ENCODE measurements at regions not wholly inside any gene's neighbourhood (a gene's known extent, or its start where the extent isn't known, plus 50 kb on each side); places are given as distances from the start of the nearest gene placed in this dataset.

DNA sequence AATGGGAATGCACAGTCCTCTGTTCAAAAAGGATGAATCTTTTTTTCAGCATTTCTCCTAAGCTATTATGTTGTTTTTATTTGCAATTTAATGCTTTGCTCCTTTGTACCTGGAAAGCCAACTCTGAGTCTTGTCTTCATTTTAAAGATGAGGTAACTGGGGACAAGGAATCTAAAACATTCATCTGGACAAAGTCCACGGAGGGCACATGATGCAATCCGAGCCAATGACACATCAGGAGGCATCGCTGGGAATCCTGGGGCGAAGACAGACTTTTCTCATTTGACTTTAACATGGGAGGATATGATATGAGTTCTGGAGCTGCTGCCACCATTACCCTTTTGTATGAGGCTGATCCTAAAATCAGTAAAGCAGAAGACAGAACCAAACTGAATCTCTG, 116.5 kb upstream of the REG3G start:
- Mint-ChIP-seq H3K4me1 (no peaks in the 10 kb centered on the region), H3K27me3 (no peaks in the 10 kb centered on the region), H3K9me3 (no peaks in the 10 kb centered on the region), H3K36me3 (ENCODE audit: low read depth) (no peaks in the 10 kb centered on the region), H3K4me3 (no peak overlapping the region), H3K27ac (no peak overlapping the region)
- POLR2A ChIA-PET: no interaction called here
- CTCF ChIA-PET: no interaction called here
- no peak for DNase-seq

DNA sequence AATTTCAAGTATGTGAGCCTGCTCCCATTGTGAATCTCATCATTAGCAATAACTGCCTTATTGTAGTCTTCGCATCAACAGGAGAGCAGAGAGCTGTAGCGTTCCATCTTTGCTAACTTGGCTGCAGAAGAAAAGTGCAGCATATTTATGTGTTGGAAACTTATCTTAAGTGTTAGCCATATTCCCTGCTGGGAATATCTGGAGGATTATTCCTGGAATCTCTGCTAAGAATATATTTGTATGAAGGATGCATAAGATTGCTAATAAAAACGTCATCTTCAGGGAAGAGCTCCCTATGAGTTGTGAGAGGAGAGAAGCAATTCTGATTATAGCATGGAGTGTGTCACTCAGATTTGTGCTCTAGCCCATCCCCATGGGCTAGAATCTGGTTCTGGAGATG, 115.1 kb upstream of the REG3G start:
- H3K36me3 Mint-ChIP-seq (ENCODE audit: low read depth): no peaks in the 10 kb centered on the region
- CTCF ChIA-PET: no interaction called here

GRCh38 chr2:78913257-78913656, 112.2 kb upstream of the REG3G start:
- ChIA-PET CTCF (no interaction called here), POLR2A (no interaction called here)
- H3K9me3 Mint-ChIP-seq: no peaks in the 10 kb centered on the region
- H3K27ac Mint-ChIP-seq: no peak overlapping the region
- H3K4me1 Mint-ChIP-seq: no peaks in the 10 kb centered on the region
- H3K36me3 Mint-ChIP-seq (ENCODE audit: low read depth): no peaks in the 10 kb centered on the region
- no peaks in the 10 kb centered on the region for H3K27me3 Mint-ChIP-seq
- no peak for DNase-seq
- no peak overlapping the region for H3K4me3 Mint-ChIP-seq

More for the DNA sequence above, 115.1 kb upstream of the REG3G start:
- H3K27ac Mint-ChIP-seq: no peak overlapping the region
- H3K4me3 Mint-ChIP-seq: no peak overlapping the region
- H3K9me3 Mint-ChIP-seq: no peaks in the 10 kb centered on the region
- no peaks in the 10 kb centered on the region for H3K27me3 Mint-ChIP-seq
- no peak for DNase-seq
- POLR2A ChIA-PET: no interaction called here
- H3K4me1 Mint-ChIP-seq: no peaks in the 10 kb centered on the region

DNA sequence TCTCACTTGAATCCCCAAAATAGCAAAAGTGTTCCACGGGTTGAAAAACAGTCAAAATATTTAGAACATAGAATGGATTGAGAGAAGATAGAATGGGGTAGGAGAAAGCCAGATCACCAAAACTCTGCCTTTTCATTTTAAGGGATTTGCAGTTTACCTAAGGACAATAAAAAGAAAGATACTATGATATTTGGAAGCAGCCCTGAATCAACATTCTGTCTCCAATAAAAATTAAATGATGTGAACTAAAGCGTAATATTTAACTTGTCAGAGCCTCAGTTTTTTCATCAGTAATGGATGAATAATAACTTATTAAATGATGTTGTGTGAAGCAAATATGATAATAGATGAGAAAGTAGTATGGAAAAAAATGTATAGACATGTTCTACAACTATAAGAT, 100.2 kb upstream of the REG3G start:
- H3K27ac Mint-ChIP-seq: no peak overlapping the region
- ChIA-PET CTCF (no interaction called here), POLR2A (no interaction called here)
- DNase-seq: no peak
- H3K27me3 Mint-ChIP-seq: no peaks in the 10 kb centered on the region
- peaks cover 5% of the 10 kb centered on the region for H3K9me3 Mint-ChIP-seq
- H3K4me3 Mint-ChIP-seq: no peak overlapping the region
- no peaks in the 10 kb centered on the region for H3K4me1 Mint-ChIP-seq
- no peaks in the 10 kb centered on the region for H3K36me3 Mint-ChIP-seq (ENCODE audit: low read depth)

DNA sequence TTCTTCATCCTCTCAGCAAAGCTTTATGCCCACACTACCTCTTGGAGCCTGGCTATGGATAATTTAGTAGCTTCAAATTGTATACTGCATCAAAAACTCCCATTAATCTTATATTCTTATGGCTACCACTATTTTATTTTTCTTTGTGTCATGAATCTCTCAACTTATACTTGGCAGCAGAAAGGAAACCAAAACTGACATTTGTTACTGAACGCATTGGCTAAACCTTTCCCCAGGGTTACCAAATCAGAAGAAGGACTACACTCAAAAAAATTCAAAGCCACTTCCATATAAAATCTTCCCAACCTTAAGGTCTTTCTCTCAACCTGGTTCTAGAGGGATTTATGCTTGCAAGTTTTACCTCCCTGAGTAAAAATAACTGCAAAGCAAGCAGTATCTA, 97.0 kb upstream of the REG3G start:
- Mint-ChIP-seq H3K27ac (no peak overlapping the region), H3K9me3 (peaks cover 8% of the 10 kb centered on the region), H3K36me3 (ENCODE audit: low read depth) (no peaks in the 10 kb centered on the region), H3K4me3 (no peak overlapping the region), H3K27me3 (no peaks in the 10 kb centered on the region), H3K4me1 (no peaks in the 10 kb centered on the region)
- ChIA-PET CTCF (no interaction called here), POLR2A (no interaction called here)
- DNase-seq: no peak

GRCh38 chr2:78940998-78941397, 84.5 kb upstream of the REG3G start:
- ChIA-PET POLR2A (no interaction called here), CTCF (no interaction called here)
- no peak for DNase-seq
- no peak overlapping the region for H3K27ac Mint-ChIP-seq
- no peaks in the 10 kb centered on the region for H3K36me3 Mint-ChIP-seq (ENCODE audit: low read depth)
- H3K4me1 Mint-ChIP-seq: no peaks in the 10 kb centered on the region
- H3K27me3 Mint-ChIP-seq: no peaks in the 10 kb centered on the region
- no peak overlapping the region for H3K4me3 Mint-ChIP-seq
- peaks cover 3% of the 10 kb centered on the region for H3K9me3 Mint-ChIP-seq

DNA sequence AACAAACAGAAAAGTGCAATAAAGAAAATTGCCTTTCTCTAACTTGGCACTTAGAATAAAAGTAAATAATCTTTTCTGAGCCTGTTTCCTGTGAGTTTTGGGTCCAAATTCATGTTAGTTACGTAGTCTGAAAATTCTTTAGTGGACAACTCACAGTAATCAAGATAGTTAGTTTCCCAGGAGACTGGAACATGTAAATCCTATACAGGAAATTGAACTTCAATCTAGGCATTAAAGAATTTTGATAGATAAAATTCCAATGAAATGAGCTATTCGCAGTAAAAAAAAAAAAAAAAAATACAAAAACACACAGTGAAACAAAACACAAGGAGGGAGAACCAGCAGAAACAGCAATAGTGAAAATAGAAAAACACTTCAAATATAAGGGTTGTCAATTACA, 83.8 kb upstream of the REG3G start:
- no peak overlapping the region for H3K4me3 Mint-ChIP-seq
- CTCF ChIA-PET: no interaction called here
- H3K4me1 Mint-ChIP-seq: no peaks in the 10 kb centered on the region
- H3K27ac Mint-ChIP-seq: no peak overlapping the region
- POLR2A ChIA-PET: no interaction called here
- DNase-seq: no peak
- H3K9me3 Mint-ChIP-seq: peaks cover 7% of the 10 kb centered on the region
- H3K27me3 Mint-ChIP-seq: no peaks in the 10 kb centered on the region
- H3K36me3 Mint-ChIP-seq (ENCODE audit: low read depth): no peaks in the 10 kb centered on the region

- no peak for DNase-seq
- Mint-ChIP-seq H3K36me3 (ENCODE audit: low read depth) (no peaks in the 10 kb centered on the region), H3K4me3 (no peak overlapping the region), H3K4me1 (no peaks in the 10 kb centered on the region), H3K27me3 (no peaks in the 10 kb centered on the region), H3K9me3 (peaks cover 5% of the 10 kb centered on the region), H3K27ac (no peak overlapping the region)
- ChIA-PET POLR2A (no interaction called here), CTCF (no interaction called here)
Measured at GRCh38 chr2:78963881-78964280, 61.6 kb upstream of the REG3G start.

- CTCF ChIA-PET: no interaction called here
- no peak overlapping the region for H3K4me3 Mint-ChIP-seq
Measured at GRCh38 chr2:78967294-78967693, 58.2 kb upstream of the REG3G start.

GRCh38 chr2:78973630-78974029, 51.9 kb upstream of the REG3G start:
- no peak for DNase-seq
- Mint-ChIP-seq H3K27me3 (no peaks in the 10 kb centered on the region), H3K36me3 (ENCODE audit: low read depth) (no peaks in the 10 kb centered on the region), H3K27ac (no peak overlapping the region), H3K4me1 (no peaks in the 10 kb centered on the region), H3K4me3 (no peak overlapping the region), H3K9me3 (peaks cover 4% of the 10 kb centered on the region)
- CTCF ChIA-PET: no interaction called here
- POLR2A ChIA-PET: no interaction called here

More at GRCh38 chr2:78967294-78967693, 58.2 kb upstream of the REG3G start:
- Mint-ChIP-seq H3K9me3 (peaks cover 7% of the 10 kb centered on the region), H3K4me1 (no peaks in the 10 kb centered on the region), H3K36me3 (ENCODE audit: low read depth) (no peaks in the 10 kb centered on the region), H3K27ac (no peak overlapping the region), H3K27me3 (no peaks in the 10 kb centered on the region)
- no peak for DNase-seq
- POLR2A ChIA-PET: no interaction called here

Data from activated CD4-positive, alpha-beta T cell treated with anti-CD3 and anti-CD28 coated beads, Interleukin-2, amount 10 ng/mL, durations not matched to agents 7 days and 5 days (primary cell).